K562 (cell line): ENCODE measurements at regions not wholly inside any gene's neighbourhood (a gene's known extent, or its start where the extent isn't known, plus 50 kb on each side); places are given as distances from the start of the nearest gene placed in this dataset.

ENCODE experiments used
- ATAC-seq: fragments of 200-7000 bp; cut with Tn5 transposase; 3 replicates; pipeline ENCODE4 v1.9.1; 2020; ENCODE audit warnings: moderate library complexity
- BruUV-seq: library from RNA; stranded (reverse); fragments of 400-500 nt; replicated peaks from 2 replicates; lab custom pipeline; 2021; lab: Mats Ljungman, UMichigan
- CTCF ChIA-PET: fragments of 300-600 bp; formaldehyde crosslinking; extraction: SDS; loops from one replicate; lab custom pipeline; 2021; ENCODE audit warnings: low intra/inter-chr PET ratio; lab: Yijun Ruan, JAX
- POLR2A ChIA-PET: fragments of 300-600, 350-650 bp; sonication (Branson Sonifier 250); formaldehyde crosslinking; extraction: SDS; loops from one replicate; lab custom pipeline; 2021; ENCODE audit warnings: antibody characterized with exemption, inconsistent platforms; lab: Yijun Ruan, JAX
- DNase-seq, 4 experiments: peaks; one replicate each; pipeline versions ENCODE4 v3.0.0 to v3.0.0-alpha.2; 2011 to 2018; ENCODE audit warnings: low spot score in 3 of 4, mixed read lengths in 3 of 4; ENCODE audit errors: extremely low read depth in 1 of 4
- FAIRE-seq: peaks from 2 replicates; lab custom pipeline; 2011; peaks lifted over from hg19 to GRCh38; lab: Jason Lieb, UNC
- H2AFZ ChIP-seq: 2 replicates; pipeline ENCODE4 v1.6.0; 2011; ENCODE audit warnings: low read depth, low read length, control low read depth, inconsistent platforms
- H3K27ac ChIP-seq: fragments of 200-600 bp; 3 replicates; pipeline ENCODE4 v1.8.0; 2011; ENCODE audit warnings: low read depth, mild to moderate bottlenecking, control low read depth, inconsistent platforms, low read length, moderate library complexity, mixed read lengths; ENCODE audit errors: extremely low read depth
- H3K27me3 ChIP-seq, 2 experiments: fragments of 300-600 bp in 1 of 2; 2 replicates in 1 of 2; 3 replicates in 1 of 2; pipeline versions ENCODE4 v1.6.0 to v1.8.0; 2011; ENCODE audit warnings: inconsistent platforms in 2 of 2, low read length in 2 of 2, mild to moderate bottlenecking in 1 of 2, mixed read lengths in 1 of 2, moderate library complexity in 1 of 2; ENCODE audit not compliant: control insufficient read depth in 2 of 2, insufficient read depth in 2 of 2
- H3K36me3 ChIP-seq: fragments of 300-600 bp; 3 replicates; pipeline ENCODE4 v1.8.0; 2011; ENCODE audit warnings: mild to moderate bottlenecking, low read length, inconsistent platforms; ENCODE audit not compliant: control insufficient read depth, insufficient read depth
- H3K4me1 ChIP-seq, 2 experiments: fragments of 200-600 bp in 1 of 2; replicated peaks in 1 of 2; 2 replicates in 1 of 2; 3 replicates in 1 of 2; pipeline versions ENCODE4 v1.5.1 to v1.8.0; 2011; ENCODE audit warnings: inconsistent platforms in 2 of 2, low read length in 2 of 2, mild to moderate bottlenecking in 1 of 2, mixed read lengths in 1 of 2, moderate library complexity in 1 of 2; ENCODE audit not compliant: control insufficient read depth in 2 of 2, insufficient read depth in 2 of 2
- H3K4me2 ChIP-seq: 2 replicates; pipeline ENCODE4 v1.6.1; 2011; ENCODE audit warnings: low read length, control low read depth, inconsistent platforms, mixed read lengths; ENCODE audit not compliant: insufficient read depth
- H3K4me3 ChIP-seq: fragments of 200-600 bp; sonication (generic), shearing (Covaris generic); 2 replicates; pipeline ENCODE4 v1.5.1; 2016; ENCODE audit warnings: control low read depth, inconsistent platforms
- H3K79me2 ChIP-seq: fragments of 200-600 bp; 3 replicates; pipeline ENCODE4 v1.8.0; 2011; ENCODE audit warnings: low read length, inconsistent platforms; ENCODE audit not compliant: control insufficient read depth, insufficient read depth
- H3K9ac ChIP-seq, 2 experiments: 2 replicates each; pipeline versions ENCODE4 v1.6.0 to v1.6.1; 2011; ENCODE audit warnings: low read depth in 2 of 2, low read length in 2 of 2, control low read depth in 1 of 2, inconsistent platforms in 1 of 2, mild to moderate bottlenecking in 1 of 2, mixed read lengths in 1 of 2; ENCODE audit not compliant: insufficient read depth in 1 of 2
- H3K9me1 ChIP-seq: one replicate; pipeline ENCODE4 v1.6.0; 2011; ENCODE audit warnings: inconsistent platforms, mild to moderate bottlenecking, low read length, moderate library complexity; ENCODE audit not compliant: control insufficient read depth, insufficient read depth
- H3K9me3 ChIP-seq: replicated peaks from 2 replicates; pipeline ENCODE4 v1.5.1; 2011; ENCODE audit warnings: low read depth, low read length, inconsistent platforms; ENCODE audit not compliant: control insufficient read depth, insufficient read depth
- H4K20me1 ChIP-seq: replicated peaks from 2 replicates; pipeline ENCODE4 v1.6.1; 2011; ENCODE audit warnings: low read length, inconsistent platforms, mixed read lengths; ENCODE audit not compliant: control insufficient read depth, insufficient read depth
- ARID1B ChIP-seq: fragments of 450-650 bp; IDR thresholded peaks from 2 replicates; pipeline ENCODE4 v1.6.1; 2016; ENCODE audit warnings: antibody characterized with exemption, mild to moderate bottlenecking, inconsistent platforms
- CEBPB ChIP-seq: fragments of 450-650 bp; IDR thresholded peaks from 2 replicates; pipeline ENCODE4 v1.6.1; 2016; ENCODE audit warnings: missing genetic modification characterization, missing compliant biosample characterization
- DACH1 ChIP-seq: fragments of 450-650 bp; IDR thresholded peaks from 2 replicates; pipeline ENCODE4 v1.6.1; 2018; ENCODE audit not compliant: partially characterized antibody
- POLR2B ChIP-seq: fragments of 450-650 bp; IDR thresholded peaks from 2 replicates; pipeline ENCODE4 v1.6.1; 2018; ENCODE audit warnings: low read depth; ENCODE audit not compliant: partially characterized antibody
- PTTG1 ChIP-seq: fragments of 450-650 bp; IDR thresholded peaks from 2 replicates; pipeline ENCODE4 v1.6.1; 2016; ENCODE audit warnings: low read depth, mild to moderate bottlenecking, missing genetic modification characterization, missing compliant biosample characterization
- RBM15 ChIP-seq: fragments of 200-400 bp; formaldehyde crosslinking; IDR thresholded peaks from 2 replicates; pipeline ENCODE4 v1.6.1; 2018; ENCODE audit warnings: mild to moderate bottlenecking, low read length, moderate library complexity; ENCODE audit not compliant: insufficient read depth
- SETDB1 ChIP-seq: IDR thresholded peaks from one replicate; pipeline ENCODE4 v1.6.1; 2012; ENCODE audit warnings: low read length, control low read depth, inconsistent platforms
- ZNF24 ChIP-seq: fragments of 450-650 bp; IDR thresholded peaks from 2 replicates; pipeline ENCODE4 v1.6.1; 2016
- WGBS: fragments of 100-300 bp; shearing (Covaris generic); methylation state at CpG from one replicate; pipeline ENCODE4 v1.1.6; 2016; ENCODE audit warnings: low coverage, mixed read lengths; ENCODE audit not compliant: insufficient coverage; ENCODE audit errors: missing lambda C conversion rate; 5-methylcytosine and 5-hydroxymethylcytosine counted together
- in situ Hi-C: fragments of 300-500 bp; cut with MboI; formaldehyde crosslinking; loops from 4 replicates; pipeline ENCODE4 v1.15.0; 2018; ENCODE audit warnings: inconsistent platforms, mixed read lengths
- intact Hi-C: fragments of 100-400 bp; cut with micrococcal nuclease; formaldehyde crosslinking; loops from 2 replicates; pipeline ENCODE4 v1.14.2; 2022
- TF ChIP-seq, protein P1 (sequence below): IDR thresholded peaks from 2 replicates; pipeline ENCODE4 v1.6.1; 2016; ENCODE audit warnings: missing genetic modification characterization, missing compliant biosample characterization
- TF ChIP-seq, protein P2 (sequence below): sonication (generic); formaldehyde crosslinking; IDR thresholded peaks from 2 replicates; pipeline ENCODE4 v1.8.1; 2022; ENCODE audit warnings: missing genetic modification reagents
- TF ChIP-seq, protein P3 (sequence below): fragments of 250-450 bp; sonication (Bioruptor Pico); IDR thresholded peaks from 2 replicates; pipeline ENCODE4 v1.8.0; 2022; ENCODE audit warnings: inconsistent platforms, mild to moderate bottlenecking, moderate library complexity, borderline replicate concordance
- TF ChIP-seq, protein P4 (sequence below), 2 experiments: fragments of 200-800 bp in 1 of 2; sonication (Bioruptor generic) in 1 of 2; sonication (generic) in 1 of 2; formaldehyde crosslinking in 1 of 2; IDR thresholded peaks in 1 of 2; conservative IDR thresholded peaks in 1 of 2; 2 replicates each; pipeline versions ENCODE4 v1.5.0 to v1.6.1; 2016 to 2020; ENCODE audit warnings: missing compliant biosample characterization in 1 of 2, missing genetic modification characterization in 1 of 2, missing genetic modification reagents in 1 of 2

DNA sequence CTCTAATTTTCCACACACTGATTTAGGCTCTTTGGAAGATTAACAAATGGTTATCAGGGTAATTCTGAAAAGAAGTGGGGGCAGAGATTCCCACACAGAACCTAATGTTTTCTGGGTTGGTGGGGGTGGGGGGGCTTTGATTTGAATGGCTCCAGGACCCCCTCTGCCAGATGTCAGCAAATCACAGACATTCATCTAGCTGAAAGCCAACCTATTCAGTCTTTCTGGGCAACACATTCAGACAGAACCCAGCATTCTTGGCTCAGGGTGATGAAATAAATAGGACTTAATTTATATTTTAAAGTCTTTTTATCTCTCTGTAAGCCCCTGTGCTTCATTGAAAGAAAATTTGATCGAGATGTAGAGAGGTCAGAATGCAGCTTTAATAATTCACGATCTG lies 533.2 kb downstream of the XYLT1 start:
- in situ Hi-C loops (no loop called here), intact Hi-C loops (no loop called here)
- Histone ChIP-seq H3K4me3 (no peak overlapping the region), H3K4me1 (peaks cover 0 to 2% of the 10 kb centered on the region in 2 experiments; a peak in 1 of 5 replicates), H3K27ac (no peak overlapping the region), H3K9me3 (no peaks in the 10 kb centered on the region), H3K4me2 (no peak overlapping the region), H2AFZ (no peak overlapping the region), H3K9me1 (no peaks in the 10 kb centered on the region), H4K20me1 (no peaks in the 10 kb centered on the region), H3K9ac (no peak overlapping the region), H3K79me2 (no peaks in the 10 kb centered on the region), H3K27me3 (peaks cover 0 to 5% of the 10 kb centered on the region in 2 experiments; a peak in 2 of 5 replicates), H3K36me3 (no peaks in the 10 kb centered on the region)
- no peak for TF ChIP-seq SETDB1
- TF ChIP-seq, protein P1, sequence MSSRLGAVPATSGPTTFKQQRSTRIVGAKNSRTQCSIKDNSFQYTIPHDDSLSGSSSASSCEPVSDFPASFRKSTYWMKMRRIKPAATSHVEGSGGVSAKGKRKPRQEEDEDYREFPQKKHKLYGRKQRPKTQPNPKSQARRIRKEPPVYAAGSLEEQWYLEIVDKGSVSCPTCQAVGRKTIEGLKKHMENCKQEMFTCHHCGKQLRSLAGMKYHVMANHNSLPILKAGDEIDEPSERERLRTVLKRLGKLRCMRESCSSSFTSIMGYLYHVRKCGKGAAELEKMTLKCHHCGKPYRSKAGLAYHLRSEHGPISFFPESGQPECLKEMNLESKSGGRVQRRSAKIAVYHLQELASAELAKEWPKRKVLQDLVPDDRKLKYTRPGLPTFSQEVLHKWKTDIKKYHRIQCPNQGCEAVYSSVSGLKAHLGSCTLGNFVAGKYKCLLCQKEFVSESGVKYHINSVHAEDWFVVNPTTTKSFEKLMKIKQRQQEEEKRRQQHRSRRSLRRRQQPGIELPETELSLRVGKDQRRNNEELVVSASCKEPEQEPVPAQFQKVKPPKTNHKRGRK (tag): no peak
- no peak for TF ChIP-seq PTTG1 (tag)
- TF ChIP-seq RBM15: no peak
- no peak for TF ChIP-seq DACH1
- TF ChIP-seq, protein P2, sequence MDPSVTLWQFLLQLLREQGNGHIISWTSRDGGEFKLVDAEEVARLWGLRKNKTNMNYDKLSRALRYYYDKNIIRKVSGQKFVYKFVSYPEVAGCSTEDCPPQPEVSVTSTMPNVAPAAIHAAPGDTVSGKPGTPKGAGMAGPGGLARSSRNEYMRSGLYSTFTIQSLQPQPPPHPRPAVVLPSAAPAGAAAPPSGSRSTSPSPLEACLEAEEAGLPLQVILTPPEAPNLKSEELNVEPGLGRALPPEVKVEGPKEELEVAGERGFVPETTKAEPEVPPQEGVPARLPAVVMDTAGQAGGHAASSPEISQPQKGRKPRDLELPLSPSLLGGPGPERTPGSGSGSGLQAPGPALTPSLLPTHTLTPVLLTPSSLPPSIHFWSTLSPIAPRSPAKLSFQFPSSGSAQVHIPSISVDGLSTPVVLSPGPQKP (CRISPR knock-in tag): no peak
- TF ChIP-seq ARID1B: no peak
- TF ChIP-seq CEBPB (tag): no peak
- no peak for TF ChIP-seq ZNF24
- TF ChIP-seq POLR2B: no peak
- TF ChIP-seq, protein P3, sequence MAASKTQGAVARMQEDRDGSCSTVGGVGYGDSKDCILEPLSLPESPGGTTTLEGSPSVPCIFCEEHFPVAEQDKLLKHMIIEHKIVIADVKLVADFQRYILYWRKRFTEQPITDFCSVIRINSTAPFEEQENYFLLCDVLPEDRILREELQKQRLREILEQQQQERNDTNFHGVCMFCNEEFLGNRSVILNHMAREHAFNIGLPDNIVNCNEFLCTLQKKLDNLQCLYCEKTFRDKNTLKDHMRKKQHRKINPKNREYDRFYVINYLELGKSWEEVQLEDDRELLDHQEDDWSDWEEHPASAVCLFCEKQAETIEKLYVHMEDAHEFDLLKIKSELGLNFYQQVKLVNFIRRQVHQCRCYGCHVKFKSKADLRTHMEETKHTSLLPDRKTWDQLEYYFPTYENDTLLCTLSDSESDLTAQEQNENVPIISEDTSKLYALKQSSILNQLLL (CRISPR knock-in tag): no peak
- TF ChIP-seq, protein P4, sequence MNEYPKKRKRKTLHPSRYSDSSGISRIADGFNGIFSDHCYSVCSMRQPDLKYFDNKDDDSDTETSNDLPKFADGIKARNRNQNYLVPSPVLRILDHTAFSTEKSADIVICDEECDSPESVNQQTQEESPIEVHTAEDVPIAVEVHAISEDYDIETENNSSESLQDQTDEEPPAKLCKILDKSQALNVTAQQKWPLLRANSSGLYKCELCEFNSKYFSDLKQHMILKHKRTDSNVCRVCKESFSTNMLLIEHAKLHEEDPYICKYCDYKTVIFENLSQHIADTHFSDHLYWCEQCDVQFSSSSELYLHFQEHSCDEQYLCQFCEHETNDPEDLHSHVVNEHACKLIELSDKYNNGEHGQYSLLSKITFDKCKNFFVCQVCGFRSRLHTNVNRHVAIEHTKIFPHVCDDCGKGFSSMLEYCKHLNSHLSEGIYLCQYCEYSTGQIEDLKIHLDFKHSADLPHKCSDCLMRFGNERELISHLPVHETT (CRISPR knock-in tag; conservative IDR thresholded peaks at IDR 0.05 in 1 of 2, IDR thresholded peaks at IDR 0.05 in 1 of 2): no peak
- DNase-seq (no peak), ATAC-seq (no peak), FAIRE-seq (no peak)
- CTCF ChIA-PET: no interaction called here
- POLR2A ChIA-PET: no interaction called here
- no TSS peak for BruUV-seq
- 0% methylated on average over 2 of the region's 2 CpGs for whole genome bisulfite sequencing
